ENCODE measurements at regions not wholly inside any gene's neighbourhood (a gene's known extent, or its start where the extent isn't known, plus 50 kb on each side); places are given as distances from the start of the nearest gene placed in this dataset.
A peak's percentile ranks its signal among the peaks of the same experiment; 100 is the strongest.
"Not testable (repeated sequence)": the region's sequence is repeated elsewhere in the genome, so short reads cannot be mapped to it uniquely, and the experiment has no call there.

DNA sequence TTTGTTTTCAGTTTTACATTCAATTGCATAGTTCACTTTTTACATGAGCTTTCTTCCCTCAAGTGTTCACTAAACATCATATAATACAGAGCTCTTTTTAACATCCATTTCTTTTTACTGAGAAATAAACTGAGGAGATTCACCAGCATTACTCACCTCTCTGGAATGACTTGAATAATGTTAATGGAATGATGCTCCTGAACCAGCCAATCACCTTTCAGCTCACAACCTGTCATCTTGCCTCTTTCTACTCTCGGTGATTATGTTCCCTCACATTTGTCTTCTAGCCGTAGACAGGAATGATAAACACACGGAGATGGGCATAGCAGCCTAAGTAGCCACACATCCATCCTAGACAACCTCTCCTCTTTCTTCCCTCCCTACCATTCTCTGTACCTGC is 301.7 kb downstream of the PAX3 start:
- no peak overlapping the region for H3K27ac Mint-ChIP-seq

DNA sequence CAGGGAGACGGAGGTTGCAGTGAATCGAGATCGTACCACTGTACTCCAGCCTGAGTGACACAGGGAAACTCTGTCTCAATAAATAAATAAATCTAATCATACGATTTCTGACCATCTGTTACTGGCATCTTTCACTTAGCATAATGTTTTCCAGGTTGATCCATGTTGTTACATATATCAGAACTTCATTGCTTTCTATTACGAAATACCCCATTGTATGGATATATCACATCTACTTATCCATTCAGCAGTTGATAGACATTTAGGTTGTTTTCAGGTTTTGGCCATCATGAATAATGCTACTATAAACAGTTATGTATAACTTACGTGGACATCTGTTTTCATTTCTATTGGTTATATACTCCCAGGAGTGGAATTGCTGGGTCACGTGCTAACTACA is 303.9 kb downstream of the PAX3 start:
- no peak for DNase-seq
- Histone ChIP-seq H3K27ac (ENCODE audit: insufficient read depth, low read length, poor library complexity, severe bottlenecking) (no peak overlapping the region), H3K9me3 (ENCODE audit: control insufficient read depth in 2 of 2, low read length in 2 of 2) (no peaks in the 10 kb centered on the region), H3K4me3 (ENCODE audit: low read depth, low read length) (no peak overlapping the region), H3K36me3 (ENCODE audit: control insufficient read depth, insufficient read depth, low read length) (no peaks in the 10 kb centered on the region), H3K4me1 (ENCODE audit: control insufficient read depth, insufficient read depth, low read length, poor library complexity, severe bottlenecking) (no peaks in the 10 kb centered on the region), H3K27me3 (ENCODE audit: control insufficient read depth, insufficient read depth, low read length) (no peaks in the 10 kb centered on the region)
- Mint-ChIP-seq H3K27me3 (no peaks in the 10 kb centered on the region), H3K27ac (no peak overlapping the region), H3K4me3 (no peak overlapping the region), H3K4me1 (no peaks in the 10 kb centered on the region), H3K9me3 (peaks cover 0 to 4% (median 0%) of the 10 kb centered on the region in 7 donors), H3K36me3 (no peaks in the 10 kb centered on the region)
- no peak for ATAC-seq (ENCODE audit: low read depth in 2 of 2)

More for the DNA sequence above, 301.7 kb downstream of the PAX3 start:
- no peaks in the 10 kb centered on the region for H3K4me1 ChIP-seq (ENCODE audit: control insufficient read depth, insufficient read depth, low read length, poor library complexity, severe bottlenecking)
- no peak overlapping the region for H3K4me3 Mint-ChIP-seq
- no peaks in the 10 kb centered on the region for H3K36me3 Mint-ChIP-seq
- H3K27me3 ChIP-seq (ENCODE audit: control insufficient read depth, insufficient read depth, low read length), result no peaks in the 10 kb centered on the region
- peaks cover 0 to 4% (median 0%) of the 10 kb centered on the region in 7 donors for H3K9me3 Mint-ChIP-seq
- no peak for ATAC-seq (ENCODE audit: low read depth in 2 of 2)
- no peaks in the 10 kb centered on the region for H3K9me3 ChIP-seq (ENCODE audit: control insufficient read depth in 2 of 2, low read length in 2 of 2)
- no peak overlapping the region for H3K4me3 ChIP-seq (ENCODE audit: low read depth, low read length)
- no peak overlapping the region for H3K27ac ChIP-seq (ENCODE audit: insufficient read depth, low read length, poor library complexity, severe bottlenecking)
- DNase-seq, result no peak
- no peaks in the 10 kb centered on the region for H3K27me3 Mint-ChIP-seq
- no peaks in the 10 kb centered on the region for H3K36me3 ChIP-seq (ENCODE audit: control insufficient read depth, insufficient read depth, low read length)
- H3K4me1 Mint-ChIP-seq, result no peaks in the 10 kb centered on the region

DNA sequence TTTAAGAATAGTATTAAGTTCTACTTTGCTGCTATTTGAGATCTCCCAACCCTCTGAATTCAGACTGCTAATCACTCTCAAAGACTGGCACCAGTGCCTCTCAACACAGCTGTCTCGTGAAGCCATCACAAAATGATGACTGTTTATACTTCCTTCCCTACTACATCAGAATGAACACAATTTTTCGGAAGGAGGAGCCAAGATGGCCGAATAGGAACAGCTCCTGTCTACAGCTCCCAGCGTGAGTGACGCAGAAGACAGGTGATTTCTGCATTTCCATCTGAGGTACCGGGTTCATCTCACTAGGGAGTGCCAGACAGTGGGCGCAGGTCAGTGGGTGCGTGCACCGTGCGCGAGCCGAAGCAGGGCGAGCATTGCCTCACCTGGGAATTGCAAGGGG is 314.4 kb downstream of the PAX3 start:
- not testable (repeated sequence) for H3K4me1 ChIP-seq (ENCODE audit: control insufficient read depth, insufficient read depth, low read length, poor library complexity, severe bottlenecking); H3K36me3 Mint-ChIP-seq

DNA sequence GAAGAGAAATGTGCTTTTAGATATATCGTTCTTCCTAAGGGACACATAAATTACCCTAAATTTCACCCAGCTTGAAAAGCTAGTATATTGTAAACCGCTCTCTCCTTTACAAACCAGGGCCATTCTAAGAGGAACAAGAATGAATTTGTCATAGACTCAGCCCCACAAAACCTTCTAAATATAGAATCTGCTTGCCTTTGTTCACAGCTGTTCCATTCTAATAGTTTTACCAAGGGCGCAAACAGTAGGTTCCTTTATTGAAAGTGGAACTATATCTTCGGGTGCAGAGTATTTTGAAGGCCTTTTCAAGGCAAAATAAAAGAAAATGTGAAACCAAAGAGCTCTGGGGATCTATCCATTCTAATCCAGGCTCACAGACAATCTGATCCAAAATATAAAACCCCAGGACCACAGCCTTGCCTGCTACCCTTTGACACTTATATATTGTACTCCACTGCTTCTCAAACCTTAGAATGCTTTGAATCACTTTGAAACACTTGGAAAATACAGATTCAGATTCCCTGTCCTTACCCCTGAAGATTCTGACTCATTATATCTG is 316.8 kb downstream of the PAX3 start:
- Mint-ChIP-seq H3K4me1 (no peaks in the 10 kb centered on the region), H3K27me3 (peaks cover 5% of the 10 kb centered on the region), H3K36me3 (no peaks in the 10 kb centered on the region), H3K27ac (no peak overlapping the region), H3K9me3 (peaks cover 0 to 4% (median 1%) of the 10 kb centered on the region in 7 donors), H3K4me3 (no peak overlapping the region)
- H3K27ac ChIP-seq (ENCODE audit: insufficient read depth, low read length, poor library complexity, severe bottlenecking), result no peak overlapping the region
- peaks cover 2% of the 10 kb centered on the region for H3K27me3 ChIP-seq (ENCODE audit: control insufficient read depth, insufficient read depth, low read length)
- no peaks in the 10 kb centered on the region for H3K9me3 ChIP-seq (ENCODE audit: control insufficient read depth in 2 of 2, low read length in 2 of 2)
- no peaks in the 10 kb centered on the region for H3K4me1 ChIP-seq (ENCODE audit: control insufficient read depth, insufficient read depth, low read length, poor library complexity, severe bottlenecking)
- H3K4me3 ChIP-seq (ENCODE audit: low read depth, low read length), result no peak overlapping the region
- DNase-seq (no peak), ATAC-seq (ENCODE audit: low read depth in 2 of 2) (no peak)
- no peaks in the 10 kb centered on the region for H3K36me3 ChIP-seq (ENCODE audit: control insufficient read depth, insufficient read depth, low read length)

More for the DNA sequence above, 314.4 kb downstream of the PAX3 start:
- H3K4me3 ChIP-seq (ENCODE audit: low read depth, low read length); H3K27me3 Mint-ChIP-seq; H3K27ac ChIP-seq (ENCODE audit: insufficient read depth, low read length, poor library complexity, severe bottlenecking); H3K4me1 Mint-ChIP-seq; H3K36me3 ChIP-seq (ENCODE audit: control insufficient read depth, insufficient read depth, low read length); H3K4me3 Mint-ChIP-seq; H3K9me3 ChIP-seq (ENCODE audit: control insufficient read depth in 2 of 2, low read length in 2 of 2); H3K27me3 ChIP-seq (ENCODE audit: control insufficient read depth, insufficient read depth, low read length); H3K9me3 Mint-ChIP-seq; ATAC-seq (ENCODE audit: low read depth in 2 of 2); DNase-seq: not testable (repeated sequence)
- peak overlapping the region in 1 of 3 donors; percentile 63 for H3K27ac Mint-ChIP-seq

DNA sequence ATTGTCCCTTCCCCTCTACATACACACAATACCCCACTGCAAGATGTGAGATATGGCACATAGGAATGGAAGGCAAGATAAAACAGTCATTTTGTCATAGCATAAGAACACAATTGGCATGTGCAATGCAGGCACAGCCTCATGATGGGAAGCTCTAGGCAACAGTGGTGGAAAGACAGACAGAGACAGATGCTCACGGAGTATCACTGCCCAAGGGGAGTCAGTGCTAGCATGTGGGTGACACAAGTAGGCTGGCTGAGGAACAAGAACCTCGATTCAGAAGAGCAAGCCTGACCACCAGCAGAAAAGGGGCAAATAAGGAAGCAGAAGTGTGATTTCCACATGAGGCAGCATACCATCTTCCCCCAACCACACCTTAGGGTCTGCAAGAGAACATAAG is 323.6 kb downstream of the PAX3 start:
- Mint-ChIP-seq H3K4me1 (no peaks in the 10 kb centered on the region), H3K4me3 (no peak overlapping the region), H3K27ac (no peak overlapping the region), H3K36me3 (no peaks in the 10 kb centered on the region), H3K9me3 (peaks cover 0 to 4% (median 2%) of the 10 kb centered on the region in 7 donors), H3K27me3 (peaks cover 4% of the 10 kb centered on the region)
- no peaks in the 10 kb centered on the region for H3K4me1 ChIP-seq (ENCODE audit: control insufficient read depth, insufficient read depth, low read length, poor library complexity, severe bottlenecking)
- DNase-seq (no peak), ATAC-seq (ENCODE audit: low read depth in 2 of 2) (no peak)
- no peaks in the 10 kb centered on the region for H3K36me3 ChIP-seq (ENCODE audit: control insufficient read depth, insufficient read depth, low read length)
- no peak overlapping the region for H3K27ac ChIP-seq (ENCODE audit: insufficient read depth, low read length, poor library complexity, severe bottlenecking)
- H3K4me3 ChIP-seq (ENCODE audit: low read depth, low read length), result no peak overlapping the region
- no peaks in the 10 kb centered on the region for H3K9me3 ChIP-seq (ENCODE audit: control insufficient read depth in 2 of 2, low read length in 2 of 2)
- H3K27me3 ChIP-seq (ENCODE audit: control insufficient read depth, insufficient read depth, low read length), result peaks cover 2% of the 10 kb centered on the region

DNA sequence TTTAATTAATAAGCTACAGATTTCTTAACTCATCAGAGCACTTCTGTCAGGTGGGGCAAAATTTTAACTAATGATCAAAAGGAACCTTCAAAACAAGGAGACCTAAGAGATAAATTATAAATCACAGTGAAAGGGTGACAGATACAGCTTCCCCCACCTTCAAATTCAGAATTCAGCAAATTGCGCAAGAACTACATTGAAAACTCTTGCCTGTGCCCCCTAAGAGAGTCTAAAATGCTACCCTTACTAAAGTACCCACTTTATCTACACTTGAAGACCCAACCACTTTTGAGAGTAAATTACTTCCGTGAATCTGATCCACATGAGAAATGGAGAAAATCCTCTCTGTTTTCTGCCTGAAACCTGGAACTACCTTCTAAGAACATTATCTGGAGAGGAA is 324.9 kb downstream of the PAX3 start:
- DNase-seq (no peak), ATAC-seq (ENCODE audit: low read depth in 2 of 2) (no peak)
- Histone ChIP-seq H3K27ac (ENCODE audit: insufficient read depth, low read length, poor library complexity, severe bottlenecking) (no peak overlapping the region), H3K4me1 (ENCODE audit: control insufficient read depth, insufficient read depth, low read length, poor library complexity, severe bottlenecking) (no peaks in the 10 kb centered on the region), H3K36me3 (ENCODE audit: control insufficient read depth, insufficient read depth, low read length) (no peaks in the 10 kb centered on the region), H3K9me3 (ENCODE audit: control insufficient read depth in 2 of 2, low read length in 2 of 2) (no peaks in the 10 kb centered on the region), H3K27me3 (ENCODE audit: control insufficient read depth, insufficient read depth, low read length) (no peaks in the 10 kb centered on the region), H3K4me3 (ENCODE audit: low read depth, low read length) (no peak overlapping the region)
- H3K36me3 Mint-ChIP-seq, result no peaks in the 10 kb centered on the region
- H3K4me1 Mint-ChIP-seq, result no peaks in the 10 kb centered on the region
- peaks cover 4% of the 10 kb centered on the region for H3K27me3 Mint-ChIP-seq
- H3K27ac Mint-ChIP-seq, result no peak overlapping the region
- H3K9me3 Mint-ChIP-seq, result peaks cover 0 to 4% (median 2%) of the 10 kb centered on the region in 7 donors
- H3K4me3 Mint-ChIP-seq, result no peak overlapping the region

DNA sequence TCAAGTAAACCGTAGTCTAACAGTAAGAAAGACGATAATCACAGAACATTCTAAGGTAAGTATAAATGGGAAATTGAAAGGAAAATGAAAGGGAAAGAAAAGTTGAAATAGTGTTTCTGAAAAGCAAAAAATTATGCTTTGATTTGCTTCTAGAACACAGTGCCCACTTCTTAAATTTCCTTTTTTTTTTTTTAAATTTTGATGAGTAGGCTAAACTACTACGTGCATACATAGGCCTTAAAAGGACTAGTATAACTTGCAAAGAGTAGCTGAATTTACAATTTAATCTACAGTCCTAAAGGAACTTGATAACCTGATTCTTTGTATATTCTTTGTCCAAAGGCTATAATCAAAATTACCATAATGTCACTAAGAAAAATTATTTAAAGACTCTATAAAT is 325.3 kb downstream of the PAX3 start:
- Histone ChIP-seq H3K4me1 (ENCODE audit: control insufficient read depth, insufficient read depth, low read length, poor library complexity, severe bottlenecking) (no peaks in the 10 kb centered on the region), H3K9me3 (ENCODE audit: control insufficient read depth in 2 of 2, low read length in 2 of 2) (no peaks in the 10 kb centered on the region), H3K27me3 (ENCODE audit: control insufficient read depth, insufficient read depth, low read length) (no peaks in the 10 kb centered on the region), H3K4me3 (ENCODE audit: low read depth, low read length) (no peak overlapping the region), H3K27ac (ENCODE audit: insufficient read depth, low read length, poor library complexity, severe bottlenecking) (no peak overlapping the region), H3K36me3 (ENCODE audit: control insufficient read depth, insufficient read depth, low read length) (no peaks in the 10 kb centered on the region)
- Mint-ChIP-seq H3K4me1 (no peaks in the 10 kb centered on the region), H3K27me3 (peaks cover 4% of the 10 kb centered on the region), H3K4me3 (no peak overlapping the region), H3K9me3 (peaks cover 0 to 4% (median 2%) of the 10 kb centered on the region in 7 donors), H3K36me3 (no peaks in the 10 kb centered on the region), H3K27ac (no peak overlapping the region)
- no peak for DNase-seq
- ATAC-seq (ENCODE audit: low read depth in 2 of 2), result no peak

DNA sequence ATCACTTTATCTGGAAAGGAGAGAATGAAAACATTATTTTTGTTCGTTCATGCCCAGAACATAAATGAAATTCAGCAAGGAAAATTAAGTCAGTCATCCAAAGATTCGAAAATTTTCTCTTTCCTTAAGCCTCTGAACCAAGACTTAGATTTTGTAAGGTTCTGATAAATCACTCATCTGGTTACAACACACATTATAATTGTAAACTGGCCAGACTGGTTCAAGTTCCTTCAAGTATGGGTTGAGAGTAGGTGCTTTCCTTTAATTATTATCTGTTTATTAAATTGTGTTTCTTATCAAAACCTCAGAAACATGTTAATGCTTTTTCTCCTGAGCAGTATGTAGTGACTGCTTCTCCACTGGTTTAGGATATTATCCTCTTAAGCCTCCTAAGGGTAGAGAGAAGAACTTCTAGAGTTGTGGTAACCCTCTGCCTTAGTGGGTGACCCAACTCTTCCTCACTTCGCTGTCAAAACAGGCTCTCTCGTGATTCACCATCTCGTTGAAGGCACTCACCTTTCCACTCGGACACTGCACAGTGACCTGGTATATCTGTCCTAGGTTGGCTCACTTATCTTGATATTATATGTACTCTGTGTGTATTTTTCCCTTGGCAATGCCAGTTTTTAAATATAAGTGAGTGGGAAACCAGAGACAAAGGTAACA is 325.9 kb downstream of the PAX3 start:
- no peaks in the 10 kb centered on the region for H3K36me3 Mint-ChIP-seq
- H3K9me3 Mint-ChIP-seq, result peaks cover 0 to 3% (median 0%) of the 10 kb centered on the region in 7 donors
- H3K4me3 Mint-ChIP-seq, result no peak overlapping the region
- H3K27me3 Mint-ChIP-seq, result peaks cover 4% of the 10 kb centered on the region
- H3K27ac ChIP-seq (ENCODE audit: insufficient read depth, low read length, poor library complexity, severe bottlenecking), result no peak overlapping the region
- H3K4me1 Mint-ChIP-seq, result no peaks in the 10 kb centered on the region
- no peaks in the 10 kb centered on the region for H3K36me3 ChIP-seq (ENCODE audit: control insufficient read depth, insufficient read depth, low read length)
- no peak overlapping the region for H3K27ac Mint-ChIP-seq
- no peak overlapping the region for H3K4me3 ChIP-seq (ENCODE audit: low read depth, low read length)
- ATAC-seq (ENCODE audit: low read depth in 2 of 2) (no peak), DNase-seq (no peak)
- no peaks in the 10 kb centered on the region for H3K27me3 ChIP-seq (ENCODE audit: control insufficient read depth, insufficient read depth, low read length)
- H3K9me3 ChIP-seq (ENCODE audit: control insufficient read depth in 2 of 2, low read length in 2 of 2), result no peaks in the 10 kb centered on the region
- H3K4me1 ChIP-seq (ENCODE audit: control insufficient read depth, insufficient read depth, low read length, poor library complexity, severe bottlenecking), result no peaks in the 10 kb centered on the region
